Stimulated activated CD4-positive, alpha-beta T cell treated with anti-CD3 and anti-CD28 coated beads, Interleukin-1b, Interleukin-23, amount 100 ng/mL, for 1 hour (primary cell): ENCODE measurements at regions not wholly inside any gene's neighbourhood (a gene's known extent, or its start where the extent isn't known, plus 50 kb on each side); places are given as distances from the start of the nearest gene placed in this dataset.
A peak's percentile ranks its signal among the peaks of the same experiment; 100 is the strongest.
"Not testable (repeated sequence)": the region's sequence is repeated elsewhere in the genome, so short reads cannot be mapped to it uniquely, and the experiment has no call there.

Experiments used
- DNase-seq, 2 donors: peaks; one replicate each; pipeline ENCODE4 v3.0.0-alpha.2; 2020; ENCODE audit warnings: low read depth in 2 of 2

DNA sequence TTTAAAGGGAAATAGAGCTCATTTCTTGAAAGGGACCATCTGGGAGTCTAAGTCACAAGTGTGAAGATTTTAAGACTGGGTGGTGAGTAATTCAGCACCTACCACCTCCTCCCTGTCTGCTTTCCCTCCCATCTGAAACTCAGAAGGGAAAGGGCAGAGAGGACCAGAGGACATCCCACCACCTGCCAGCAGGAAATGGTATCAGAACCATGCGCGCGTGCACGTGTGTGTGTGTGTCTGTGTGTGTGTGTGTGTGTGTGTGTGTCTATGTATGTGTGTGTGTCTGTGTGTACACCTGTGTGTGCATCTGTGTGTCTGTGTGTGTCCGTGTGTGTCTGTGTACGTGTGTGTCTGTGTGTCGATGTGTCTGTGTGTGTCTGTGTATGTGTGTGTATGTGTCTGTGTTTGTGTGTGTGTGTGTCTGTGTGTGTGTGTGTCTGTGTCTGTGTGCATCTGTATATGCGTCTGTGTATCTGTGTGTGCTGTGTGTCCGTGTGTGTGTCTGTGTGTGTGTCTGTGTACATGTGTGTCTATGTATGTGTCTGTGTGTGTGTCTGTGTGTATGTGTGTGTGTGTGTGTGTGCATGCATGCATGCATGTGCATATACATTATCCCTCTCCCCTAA, 76.8 kb downstream of the ZFP36L2 start:
- DNase-seq: no peak

DNA sequence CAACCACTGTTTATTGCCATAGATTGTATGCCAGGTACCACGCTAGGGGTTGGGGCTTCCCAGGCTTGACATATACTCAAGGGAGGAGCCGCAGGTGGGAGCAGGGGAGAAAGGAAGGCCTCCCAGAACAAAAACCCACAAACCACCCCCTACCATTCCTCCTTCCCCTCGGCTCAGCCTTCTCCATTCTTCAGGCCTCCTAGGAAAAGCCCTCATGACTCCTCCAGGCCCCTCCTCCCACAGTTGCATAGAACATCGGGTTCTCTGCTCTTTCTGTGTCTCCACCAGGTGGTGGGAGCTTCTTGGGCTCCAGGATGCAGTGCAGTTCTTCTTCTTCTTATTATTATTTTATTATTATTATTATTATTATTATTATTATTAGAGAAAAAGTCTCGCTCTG, 80.3 kb downstream of the ZFP36L2 start:
- DNase-seq: no peak

DNA sequence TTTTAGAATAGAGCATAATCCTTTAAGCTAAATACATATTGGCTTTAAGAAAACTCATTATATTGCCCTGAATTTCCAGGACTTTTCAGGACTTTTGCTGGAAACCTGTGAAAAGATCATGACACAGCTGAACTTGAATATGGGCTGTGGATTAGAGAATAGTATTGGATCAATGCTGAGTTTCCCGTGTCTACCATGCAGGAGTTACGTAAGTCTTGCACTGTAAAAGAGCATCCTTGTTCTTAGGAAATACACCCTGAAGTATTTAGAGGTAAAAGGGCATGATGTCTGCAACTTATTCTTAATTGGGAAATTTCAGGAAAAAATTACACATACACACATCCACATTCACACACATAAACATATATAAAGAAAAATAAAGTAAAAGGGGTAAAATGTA, 82.1 kb downstream of the ZFP36L2 start:
- DNase-seq: no peak

DNA sequence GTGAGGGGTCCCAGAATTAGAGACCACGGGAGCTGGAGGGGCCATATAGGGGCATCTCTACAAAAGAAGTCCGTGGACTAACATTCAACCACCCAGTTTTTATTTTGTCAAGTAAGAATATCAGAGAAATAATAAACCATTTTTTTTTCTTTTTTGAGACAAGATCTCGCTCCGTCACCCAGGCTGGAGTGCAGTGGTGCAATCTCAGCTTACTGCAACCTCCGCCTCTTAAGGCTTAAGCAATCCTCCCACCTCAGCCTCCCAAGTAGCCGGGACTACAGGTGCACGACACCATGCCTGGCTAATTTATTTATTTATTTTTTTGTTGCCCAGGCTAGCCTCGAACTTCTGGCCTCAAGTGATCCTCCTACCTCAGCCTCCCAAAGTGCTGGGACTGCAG, 82.7 kb downstream of the ZFP36L2 start:
- DNase-seq: no peak

DNA sequence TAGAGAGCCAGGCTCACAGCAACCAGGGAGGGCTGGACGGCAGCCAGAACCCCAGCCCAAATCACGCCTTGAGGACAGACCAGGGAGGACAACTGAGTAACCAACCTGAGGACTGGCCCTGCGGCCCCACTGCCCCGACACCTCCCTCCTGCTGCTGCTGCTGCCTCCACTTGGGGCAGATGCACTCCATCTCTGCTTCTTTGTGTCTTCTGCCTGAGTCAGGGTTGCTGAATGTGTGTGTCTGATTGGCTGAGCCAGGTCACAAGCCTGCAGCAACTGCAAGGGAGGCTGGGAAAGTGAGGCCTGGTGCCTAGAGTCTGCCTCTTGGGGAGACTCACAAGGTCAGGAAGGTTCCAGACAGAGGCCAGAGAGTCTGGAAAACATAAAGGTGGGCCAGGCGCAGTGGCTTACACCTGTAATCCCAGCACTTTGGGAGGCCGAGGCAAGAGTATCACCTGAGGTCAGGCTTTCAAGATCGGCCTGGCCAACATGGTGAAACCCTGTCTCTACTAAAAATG, 83.4 kb downstream of the ZFP36L2 start:
- DNase-seq: no peak

DNA sequence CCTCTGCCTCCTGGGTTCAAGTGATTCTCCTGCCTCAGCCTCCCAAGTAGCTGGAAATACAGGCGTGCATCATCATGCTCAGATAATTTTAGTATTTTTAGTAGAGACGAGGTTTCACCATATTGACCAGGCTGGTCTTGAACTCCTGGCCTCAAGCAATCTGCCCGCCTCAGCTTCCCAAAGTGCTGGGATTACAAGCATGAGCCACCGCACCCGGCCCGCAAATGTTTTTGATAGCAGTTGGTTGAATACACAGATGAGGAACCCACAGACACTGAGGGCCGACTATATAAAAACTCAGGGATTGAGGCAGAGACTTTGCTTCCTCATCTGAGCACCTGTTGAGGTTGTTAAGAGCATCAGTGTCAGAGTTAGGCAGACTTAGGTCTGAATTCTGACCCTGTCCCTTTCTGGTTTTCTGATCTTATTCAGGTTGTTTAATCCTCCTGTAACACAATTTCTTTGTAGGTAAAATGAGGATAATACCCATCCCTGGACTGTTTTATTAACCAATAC, 84.7 kb downstream of the ZFP36L2 start:
- not testable (repeated sequence) for DNase-seq

DNA sequence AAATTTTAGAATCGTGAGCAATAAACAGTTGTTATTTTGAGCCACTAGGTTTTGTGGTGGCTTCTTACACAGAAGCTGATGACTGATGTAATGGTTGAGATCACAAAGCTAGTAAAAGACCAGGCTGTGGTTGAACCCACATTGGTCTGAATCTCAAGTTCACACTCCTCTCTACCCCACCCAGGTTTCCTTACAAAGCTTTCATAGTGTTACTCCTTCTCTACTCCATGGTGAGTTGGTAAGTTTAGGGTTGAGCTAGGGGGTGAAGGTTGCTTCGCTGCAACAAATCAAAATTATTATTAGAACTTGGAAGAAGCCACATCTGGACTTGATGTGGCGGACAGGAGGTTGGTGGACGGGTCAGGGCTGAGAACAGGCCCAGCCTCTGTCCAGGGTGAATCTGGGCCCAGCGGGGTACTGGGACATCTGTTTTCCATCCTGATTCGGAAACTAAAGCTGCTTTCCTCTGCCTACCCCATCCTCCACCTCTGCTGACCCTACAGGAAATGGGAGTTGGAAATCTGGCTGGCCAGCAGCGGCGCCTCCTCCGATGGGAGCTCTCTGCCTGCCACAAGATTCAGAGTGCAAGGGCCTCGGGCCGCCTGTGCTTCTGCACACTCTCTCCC, 86.3 kb downstream of the ZFP36L2 start:
- DNase-seq: no peak

DNA sequence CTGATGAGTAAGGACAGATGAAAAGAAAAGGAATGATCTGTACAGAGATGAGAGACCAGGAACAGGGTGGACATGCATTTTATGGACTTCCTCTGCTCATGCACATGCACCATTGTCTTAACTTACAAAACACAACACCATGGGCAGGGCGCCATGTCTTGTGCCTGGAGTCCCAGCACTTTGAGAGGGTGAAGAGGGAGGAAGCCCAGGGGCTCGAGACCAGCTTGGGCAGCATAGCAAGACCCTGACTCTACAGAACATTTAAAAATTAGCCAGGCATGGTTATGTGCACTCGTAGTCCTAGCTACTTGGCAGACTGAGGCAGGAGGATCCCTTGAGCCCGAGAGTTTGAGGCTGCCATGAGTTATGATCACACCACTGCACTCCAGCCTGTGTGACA, 86.9 kb downstream of the ZFP36L2 start:
- DNase-seq: no peak

DNA sequence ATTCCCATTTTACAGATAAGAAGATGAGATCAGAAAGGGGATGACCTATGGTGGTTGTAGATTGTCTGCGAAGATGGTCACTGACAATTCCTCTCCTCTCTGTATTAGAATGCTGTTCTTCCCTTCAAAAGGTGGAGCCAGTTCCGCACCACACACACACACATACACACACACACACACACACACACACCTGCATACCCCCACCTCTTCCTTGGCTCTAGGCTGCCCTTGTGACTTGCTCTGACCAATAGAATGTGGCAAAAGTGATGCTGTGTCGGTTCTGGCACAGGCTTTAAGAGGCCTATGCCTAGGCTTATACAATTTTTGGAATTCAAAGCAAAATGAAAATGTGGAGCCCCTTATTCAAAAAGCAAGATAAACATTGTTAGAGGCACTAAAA, 88.0 kb downstream of the ZFP36L2 start:
- no peak for DNase-seq

DNA sequence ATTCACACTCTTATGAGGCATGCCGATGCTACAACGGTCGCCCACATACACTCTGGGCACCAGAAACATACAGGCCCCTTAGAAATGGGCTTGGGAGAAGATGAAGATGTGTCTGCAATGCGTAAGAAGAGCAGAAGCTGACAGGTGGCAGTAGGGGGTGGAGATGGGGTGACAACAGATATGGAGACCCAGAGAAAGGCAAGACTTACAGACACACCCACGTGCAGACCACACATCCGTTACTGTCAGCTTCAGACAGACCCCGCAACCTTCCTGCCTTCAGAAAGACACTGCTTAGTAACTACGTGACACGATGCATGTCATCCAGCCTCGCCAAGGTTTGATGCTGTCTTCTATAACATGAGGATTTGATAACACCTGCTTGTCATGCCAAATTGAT, 89.5 kb downstream of the ZFP36L2 start:
- peak in 1 of 2 donors; percentile 61 for DNase-seq

DNA sequence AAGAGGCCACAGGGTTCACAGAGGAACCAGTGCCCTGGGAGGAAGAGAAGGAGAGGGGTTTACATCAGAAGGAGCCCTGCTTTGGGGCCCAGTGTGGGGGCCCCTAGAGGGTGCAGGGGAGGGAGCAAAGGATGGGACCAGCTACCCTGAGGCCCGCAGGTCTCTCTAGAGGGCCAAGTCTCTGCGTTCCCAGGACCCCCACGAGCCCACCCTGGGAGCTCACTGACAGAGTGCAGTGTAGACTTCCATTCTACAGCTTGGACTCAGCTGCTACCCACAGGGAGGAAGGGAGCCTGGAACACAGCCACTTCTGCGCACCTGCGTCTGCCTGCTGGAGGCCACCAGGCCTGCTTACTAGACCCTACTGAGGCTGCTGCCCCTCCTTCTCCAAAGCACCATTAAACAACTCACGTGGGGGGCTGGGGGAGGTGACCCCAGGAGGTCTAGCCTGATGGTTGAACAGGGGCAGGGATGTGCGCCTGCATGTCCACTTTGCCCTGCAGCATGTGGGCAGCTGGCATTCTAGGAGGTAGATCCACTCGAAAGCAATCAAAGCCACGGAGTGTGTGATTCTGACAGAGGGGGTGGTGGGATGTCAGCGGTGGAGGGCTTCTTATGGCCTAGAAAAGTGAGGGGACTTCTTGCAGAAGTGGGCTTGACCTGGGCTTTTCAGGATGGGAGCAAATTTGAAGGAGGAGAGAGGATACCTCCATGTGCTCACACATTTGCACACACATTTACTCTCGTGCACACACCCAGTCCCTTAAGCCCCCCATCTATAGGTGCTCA, 90.2 kb downstream of the ZFP36L2 start:
- no peak for DNase-seq

DNA sequence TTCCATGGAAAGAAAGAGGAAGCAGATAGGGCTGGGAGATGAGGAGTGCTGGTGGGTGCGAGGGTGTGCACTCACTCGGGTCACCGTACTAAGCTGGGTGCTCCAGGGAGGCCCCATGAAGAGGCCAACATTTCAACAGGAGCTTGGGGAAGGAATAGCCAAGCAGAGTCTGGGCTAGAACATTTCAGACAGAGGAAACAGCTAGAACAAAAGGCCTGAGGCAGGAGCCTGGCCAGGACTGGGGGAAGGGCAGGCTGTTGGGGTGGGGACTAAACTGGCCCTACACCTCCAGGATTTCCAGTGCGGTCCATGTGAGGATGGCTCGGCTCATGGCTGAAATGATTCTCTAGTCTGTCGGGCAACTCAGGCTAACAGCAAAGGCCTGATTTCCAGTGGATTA, 90.8 kb downstream of the ZFP36L2 start:
- no peak for DNase-seq

DNA sequence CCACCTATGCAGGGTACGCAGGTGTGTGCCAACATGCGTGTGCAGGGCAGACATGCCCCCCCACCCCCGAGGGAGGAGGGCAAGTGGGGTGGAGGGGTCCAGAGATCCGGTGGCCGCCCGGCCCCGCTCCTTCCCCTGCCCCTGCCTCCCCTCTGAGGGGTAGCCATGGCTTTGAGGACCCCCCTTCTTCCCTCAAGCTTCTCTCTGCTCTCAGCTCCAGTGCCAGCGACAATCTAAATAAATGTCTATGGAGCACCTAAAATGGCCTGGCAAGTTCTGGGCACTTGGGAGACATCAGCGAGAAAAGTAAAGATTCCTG, 91.9 kb downstream of the ZFP36L2 start:
- no peak for DNase-seq

DNA sequence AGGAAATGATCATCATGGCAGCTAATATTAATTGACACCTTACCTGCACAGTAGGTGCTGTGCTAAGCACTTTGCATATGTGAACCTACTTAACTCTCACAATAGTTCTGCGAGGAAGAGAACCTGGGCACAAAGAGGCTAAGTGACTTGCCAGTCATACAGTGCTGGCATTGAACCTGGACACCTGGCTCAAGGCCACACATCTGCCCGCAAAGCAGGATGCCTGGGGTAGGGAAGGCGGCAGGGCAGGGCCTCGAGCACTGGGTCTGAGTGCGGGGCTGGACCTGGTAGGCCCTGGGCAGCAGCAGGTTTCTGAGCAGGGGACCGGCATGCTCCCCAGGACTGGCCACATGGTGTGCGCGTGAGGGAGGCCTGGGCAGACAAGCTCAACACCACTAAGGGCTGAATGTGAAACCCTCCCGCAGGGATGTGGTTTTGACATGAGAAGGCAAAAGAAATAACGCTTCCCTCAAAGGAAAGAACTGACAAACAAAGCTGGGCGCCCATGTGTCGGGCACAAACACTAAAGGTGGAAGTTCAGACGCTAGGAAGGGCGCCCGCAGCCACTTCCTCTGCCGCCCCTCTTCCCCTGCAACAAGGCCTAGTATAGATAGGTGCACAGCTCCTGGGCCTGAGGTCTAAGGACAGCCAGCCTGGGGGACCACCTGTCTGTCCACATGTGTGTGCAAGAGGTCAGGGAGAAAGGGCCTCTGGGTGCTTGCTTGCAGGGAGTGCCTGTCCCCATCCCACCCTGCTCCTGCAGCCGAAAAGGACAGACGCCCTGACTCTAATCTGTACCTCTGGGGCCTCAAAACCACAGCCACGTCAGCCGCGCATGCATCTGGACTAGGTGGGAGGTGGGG, 92.5 kb downstream of the ZFP36L2 start:
- DNase-seq: peak in 1 of 2 donors; percentile 29

DNA sequence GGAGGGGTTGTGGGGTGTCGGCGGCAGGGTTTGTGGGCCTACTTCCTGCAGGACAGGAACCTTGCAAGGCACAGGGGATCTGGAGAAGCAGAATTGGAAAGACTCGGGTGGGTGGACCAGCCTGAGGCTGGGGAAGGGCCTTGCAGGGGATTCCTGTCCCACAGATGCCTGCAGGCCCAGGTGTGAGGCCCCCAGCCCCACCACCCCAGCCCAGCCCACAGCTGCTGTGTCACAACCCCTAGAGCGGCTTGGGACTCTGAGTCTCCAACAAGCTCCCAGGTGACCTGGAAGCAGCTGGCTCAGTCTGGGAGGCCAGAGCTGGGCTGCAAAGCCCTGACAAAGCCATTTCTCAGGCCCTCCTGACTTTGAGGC, 93.1 kb downstream of the ZFP36L2 start:
- DNase-seq: no peak

DNA sequence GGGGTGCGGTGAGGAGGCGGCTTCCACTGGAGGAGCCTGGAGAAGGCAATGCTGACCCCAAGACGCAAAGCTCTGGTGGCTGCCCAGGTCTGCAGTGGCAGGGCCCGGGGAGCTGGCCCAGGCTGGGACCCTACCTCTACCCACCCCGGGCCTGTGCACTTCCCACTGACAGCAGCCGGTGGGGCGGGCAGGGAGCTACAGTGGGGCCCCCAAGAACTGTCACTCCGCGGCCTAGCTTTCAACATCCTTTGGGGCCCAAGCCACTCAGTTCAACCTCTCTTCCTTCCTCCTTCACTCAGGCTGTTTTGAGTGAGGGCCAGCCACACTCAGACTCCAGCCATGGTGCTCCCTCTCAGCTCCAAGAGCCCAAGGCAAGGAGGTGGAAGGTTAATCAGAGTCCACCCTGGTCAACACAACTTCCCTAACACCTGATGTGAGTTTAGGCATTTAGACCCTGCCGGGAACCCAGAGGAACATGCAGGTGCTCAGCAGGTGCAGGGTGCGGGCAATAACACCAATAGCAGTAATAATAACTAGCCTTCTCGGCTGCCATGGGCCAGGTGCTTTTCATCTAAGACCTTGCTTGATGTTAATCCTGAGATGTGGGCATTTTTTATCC, 93.6 kb downstream of the ZFP36L2 start:
- no peak for DNase-seq

DNA sequence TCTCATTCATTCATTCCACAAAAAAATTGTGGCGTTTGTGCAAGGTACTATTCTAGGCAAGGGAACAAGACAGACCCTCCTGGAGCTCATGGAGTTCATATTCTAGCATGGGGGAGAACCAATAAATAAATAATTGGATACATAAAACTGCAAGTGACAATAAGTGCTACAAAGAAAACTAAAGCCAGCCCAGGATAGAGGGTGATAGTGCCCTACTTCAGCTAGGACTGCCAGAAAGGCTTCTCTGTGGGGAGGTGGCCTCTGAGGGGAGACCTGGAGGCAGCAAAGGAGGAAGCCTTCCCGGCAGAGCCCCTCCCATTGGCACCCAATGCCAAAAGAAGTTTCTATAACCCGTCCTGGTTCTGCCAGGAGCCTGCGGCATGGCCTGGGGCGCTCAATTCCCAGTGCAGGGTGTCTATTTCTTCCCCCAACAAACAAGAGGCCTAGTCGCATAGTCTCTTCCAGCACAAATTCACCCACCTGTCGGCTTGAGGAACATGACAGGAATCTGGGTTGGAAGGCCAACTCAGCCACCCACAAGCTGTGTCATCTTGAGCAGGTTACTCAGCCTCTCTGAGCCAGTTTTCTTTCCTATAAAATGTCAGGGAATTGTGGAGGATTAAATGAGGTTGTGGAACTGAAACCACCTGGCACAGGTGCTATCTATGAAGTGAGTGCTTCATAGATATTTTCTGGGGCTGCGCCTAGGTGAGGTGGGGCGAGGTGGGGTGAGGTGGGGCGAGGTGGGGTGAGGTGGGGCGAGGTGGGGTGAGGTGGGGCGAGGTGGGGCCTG, 94.3 kb downstream of the ZFP36L2 start:
- no peak for DNase-seq

DNA sequence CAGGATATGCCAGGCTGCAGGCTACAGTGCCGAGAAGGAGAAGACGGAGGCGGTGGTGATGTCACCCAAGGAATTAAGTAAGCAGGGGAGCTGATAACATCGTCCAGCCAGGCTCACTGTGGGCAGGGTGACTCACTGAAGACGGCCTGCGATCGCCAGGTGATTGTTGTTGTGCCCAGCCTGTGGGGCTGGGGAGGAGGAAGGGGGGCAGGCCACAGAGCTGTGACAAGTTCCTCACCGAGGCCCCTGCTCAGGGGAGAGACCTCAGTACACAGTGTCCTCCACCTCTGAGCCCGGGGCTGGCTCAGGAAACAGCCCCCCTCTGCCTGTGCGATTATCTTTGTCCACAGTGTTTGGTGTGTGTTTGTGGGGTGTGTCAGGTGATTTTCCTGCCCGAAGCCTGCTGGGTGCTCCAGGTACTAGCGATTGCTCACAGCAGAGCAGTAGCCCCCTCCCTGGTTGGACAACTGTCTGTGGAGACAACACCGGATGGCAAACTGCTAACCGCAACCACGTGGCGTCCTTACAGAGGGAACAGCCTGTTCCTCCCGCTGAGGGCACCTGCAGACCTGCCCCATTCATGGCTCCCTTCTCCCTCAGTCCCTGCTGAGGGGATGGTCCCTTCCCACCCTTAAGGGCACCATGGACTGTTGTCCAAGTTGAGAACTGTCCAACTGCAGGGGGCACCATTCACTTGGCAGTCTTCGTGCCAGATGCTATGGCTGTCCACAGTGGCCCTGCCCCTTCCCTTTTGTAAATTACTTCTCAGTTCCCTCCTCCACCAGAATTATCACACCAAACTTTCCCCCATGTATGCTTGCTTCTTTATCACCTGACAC, 95.1 kb downstream of the ZFP36L2 start:
- peak; percentile 46 to 64 for DNase-seq

DNA sequence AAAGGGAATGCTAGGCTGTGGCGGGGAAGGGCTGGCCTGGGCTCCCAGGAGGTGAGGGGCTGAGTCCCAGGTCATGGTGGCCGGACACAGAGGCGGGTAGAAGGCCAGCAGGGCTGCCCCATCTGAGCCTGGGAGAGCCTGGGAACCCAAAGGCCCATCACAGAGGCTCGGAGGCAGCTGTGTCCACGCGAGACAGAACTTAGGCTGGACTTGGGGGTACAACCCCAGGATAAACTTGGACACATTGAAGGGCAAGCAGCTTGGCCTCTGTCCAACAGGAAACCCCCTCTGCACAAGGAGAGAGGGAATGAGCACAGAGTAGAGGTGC, 95.9 kb downstream of the ZFP36L2 start:
- no peak for DNase-seq
